Adrenal gland (tissue), 5 donors: ENCODE measurements at regions not wholly inside any gene's neighbourhood (a gene's known extent, or its start where the extent isn't known, plus 50 kb on each side); places are given as distances from the start of the nearest gene placed in this dataset.

Experiments used
- POLR2A ChIP-seq, 2 donors: fragments of 450-650 bp; IDR thresholded peaks; one replicate each; pipeline ENCODE4 v1.6.1; 2017; ENCODE audit warnings: antibody characterized with exemption in 2 of 2, mild to moderate bottlenecking in 2 of 2, moderate library complexity in 1 of 2
- TF ChIP-seq, protein P1 (sequence below), 6 experiments: fragments of 450-650 bp in 4 of 6; fragments of 200-600 bp in 2 of 6; sonication (generic) in 1 of 6; IDR thresholded peaks; 1 replicate in 5 of 6; 2 replicates in 1 of 6; pipeline versions ENCODE4 v1.5.1 to v1.8.0; 2016 to 2021; ENCODE audit warnings: antibody characterized with exemption in 6 of 6, mild to moderate bottlenecking in 2 of 6, moderate library complexity in 1 of 6
- donor health status: DM: no; HTN: no; CAD: no.

DNA sequence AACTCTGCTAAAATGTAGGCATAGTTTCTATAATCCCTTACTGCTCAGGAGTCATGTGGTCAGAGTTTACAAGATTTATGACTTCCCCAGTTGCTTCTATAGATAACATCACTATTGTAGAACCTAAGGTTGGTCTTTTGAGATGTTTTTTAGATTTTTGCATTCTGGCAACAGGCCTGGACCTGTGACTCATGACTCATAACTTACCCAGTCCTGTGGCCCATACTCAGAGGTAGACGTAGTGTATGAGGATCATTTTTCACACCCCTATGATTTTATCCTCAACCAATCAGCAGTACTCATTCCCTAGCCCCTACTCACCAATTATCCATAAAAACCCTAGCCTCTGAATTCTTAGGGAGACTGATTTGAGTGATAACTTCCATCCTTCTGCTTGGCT is 384.4 kb upstream of the DDI1 start:
- TF ChIP-seq, protein P1, sequence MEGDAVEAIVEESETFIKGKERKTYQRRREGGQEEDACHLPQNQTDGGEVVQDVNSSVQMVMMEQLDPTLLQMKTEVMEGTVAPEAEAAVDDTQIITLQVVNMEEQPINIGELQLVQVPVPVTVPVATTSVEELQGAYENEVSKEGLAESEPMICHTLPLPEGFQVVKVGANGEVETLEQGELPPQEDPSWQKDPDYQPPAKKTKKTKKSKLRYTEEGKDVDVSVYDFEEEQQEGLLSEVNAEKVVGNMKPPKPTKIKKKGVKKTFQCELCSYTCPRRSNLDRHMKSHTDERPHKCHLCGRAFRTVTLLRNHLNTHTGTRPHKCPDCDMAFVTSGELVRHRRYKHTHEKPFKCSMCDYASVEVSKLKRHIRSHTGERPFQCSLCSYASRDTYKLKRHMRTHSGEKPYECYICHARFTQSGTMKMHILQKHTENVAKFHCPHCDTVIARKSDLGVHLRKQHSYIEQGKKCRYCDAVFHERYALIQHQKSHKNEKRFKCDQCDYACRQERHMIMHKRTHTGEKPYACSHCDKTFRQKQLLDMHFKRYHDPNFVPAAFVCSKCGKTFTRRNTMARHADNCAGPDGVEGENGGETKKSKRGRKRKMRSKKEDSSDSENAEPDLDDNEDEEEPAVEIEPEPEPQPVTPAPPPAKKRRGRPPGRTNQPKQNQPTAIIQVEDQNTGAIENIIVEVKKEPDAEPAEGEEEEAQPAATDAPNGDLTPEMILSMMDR (IDR thresholded peaks at IDR 0.05): no peak
- no peak for TF ChIP-seq POLR2A (IDR thresholded peaks at IDR 0.05)
